HUES6 (cell line): ENCODE measurements at regions not wholly inside any gene's neighbourhood (a gene's known extent, or its start where the extent isn't known, plus 50 kb on each side); places are given as distances from the start of the nearest gene placed in this dataset.
"Not testable (repeated sequence)": the region's sequence is repeated elsewhere in the genome, so short reads cannot be mapped to it uniquely, and the experiment has no call there.

ENCODE experiments used
- H3K27ac ChIP-seq: 2 replicates; pipeline ENCODE4 v1.7.0; 2013; ENCODE audit warnings: low read depth, mild to moderate bottlenecking, low read length, inconsistent platforms
- H3K27me3 ChIP-seq: 2 replicates; pipeline ENCODE4 v1.6.1; 2013; ENCODE audit warnings: low read length; ENCODE audit not compliant: control insufficient read depth, insufficient read depth
- H3K36me3 ChIP-seq: 2 replicates; pipeline ENCODE4 v1.6.1; 2013; ENCODE audit warnings: low read length; ENCODE audit not compliant: control insufficient read depth, insufficient read depth
- H3K4me1 ChIP-seq: 2 replicates; pipeline ENCODE4 v1.6.1; 2013; ENCODE audit warnings: low read length; ENCODE audit not compliant: control insufficient read depth, insufficient read depth
- H3K4me3 ChIP-seq: 2 replicates; pipeline ENCODE4 v1.5.1; 2013; ENCODE audit warnings: low read depth, low read length
- H3K9ac ChIP-seq: one replicate; pipeline ENCODE4 v1.6.1; 2013; ENCODE audit warnings: mild to moderate bottlenecking, low read length
- H3K9me3 ChIP-seq: 2 replicates; pipeline ENCODE4 v1.6.1; 2013; ENCODE audit warnings: low read depth, low read length; ENCODE audit not compliant: control insufficient read depth, insufficient read depth

- Histone ChIP-seq H3K36me3 (no peaks in the 10 kb centered on the region), H3K4me1 (no peaks in the 10 kb centered on the region), H3K27ac (no peak overlapping the region), H3K4me3 (no peak overlapping the region), H3K9ac (no peak overlapping the region), H3K27me3 (no peaks in the 10 kb centered on the region), H3K9me3 (peaks cover 13% of the 10 kb centered on the region)
Measured at GRCh38 chr4:120561648-120562047, 360.9 kb downstream of the PRDM5 start.

- H3K4me3 ChIP-seq, result no peak overlapping the region
- no peaks in the 10 kb centered on the region for H3K36me3 ChIP-seq
- H3K27me3 ChIP-seq, result no peaks in the 10 kb centered on the region
- H3K9me3 ChIP-seq, result peaks cover 10% of the 10 kb centered on the region
- no peak overlapping the region for H3K27ac ChIP-seq
- no peak overlapping the region for H3K9ac ChIP-seq
- H3K4me1 ChIP-seq, result no peaks in the 10 kb centered on the region
Measured at GRCh38 chr4:120557372-120557771, 365.2 kb downstream of the PRDM5 start.

DNA sequence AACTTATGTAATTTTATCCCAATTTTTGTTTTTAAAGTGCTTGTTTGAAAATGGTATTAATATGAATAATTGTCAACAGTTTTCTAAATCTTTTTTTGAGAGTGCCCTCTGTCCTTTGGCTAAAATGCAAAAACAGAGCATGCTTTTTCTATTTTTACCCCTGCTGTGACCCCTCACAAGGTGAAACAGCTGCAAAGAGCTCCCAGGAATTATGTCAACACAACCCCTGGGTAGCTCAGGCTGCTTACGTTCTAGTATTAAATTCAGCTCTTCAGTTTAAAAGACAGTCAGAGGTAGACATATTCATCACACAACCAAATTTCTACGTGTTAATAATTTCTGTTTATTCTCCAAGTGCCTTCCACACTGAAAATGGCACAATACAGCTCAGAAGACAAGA lies 367.5 kb downstream of the PRDM5 start:
- Histone ChIP-seq H3K9me3 (no peaks in the 10 kb centered on the region), H3K4me1 (no peaks in the 10 kb centered on the region), H3K36me3 (no peaks in the 10 kb centered on the region), H3K27ac (no peak overlapping the region), H3K9ac (no peak overlapping the region), H3K4me3 (no peak overlapping the region), H3K27me3 (no peaks in the 10 kb centered on the region)

DNA sequence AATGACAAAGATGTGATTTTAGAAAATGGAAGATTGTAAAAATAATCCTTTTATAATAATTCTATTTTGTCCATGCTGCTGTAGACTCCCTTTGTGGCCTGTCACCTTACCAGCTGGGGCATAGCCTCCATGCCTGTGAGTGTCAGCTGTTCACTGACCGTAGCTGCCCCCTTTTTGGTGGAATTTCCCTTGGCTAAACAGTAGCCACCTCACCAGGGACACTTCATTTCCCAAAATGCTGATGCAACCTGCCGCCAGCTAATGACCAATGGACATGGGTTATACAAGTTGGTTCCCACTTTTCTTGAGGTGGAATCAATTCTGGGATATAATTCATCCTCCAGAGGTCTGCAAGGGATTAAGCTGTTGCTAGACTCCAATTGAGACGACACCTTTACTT lies 368.4 kb downstream of the PRDM5 start:
- Histone ChIP-seq H3K9me3 (no peaks in the 10 kb centered on the region), H3K9ac (no peak overlapping the region), H3K27me3 (no peaks in the 10 kb centered on the region), H3K4me1 (no peaks in the 10 kb centered on the region), H3K4me3 (no peak overlapping the region), H3K27ac (no peak overlapping the region), H3K36me3 (no peaks in the 10 kb centered on the region)

- H3K27me3 ChIP-seq, H3K4me1 ChIP-seq, H3K4me3 ChIP-seq, H3K27ac ChIP-seq, H3K9me3 ChIP-seq, H3K36me3 ChIP-seq, H3K9ac ChIP-seq: not testable (repeated sequence)
Measured at GRCh38 chr4:120550624-120551220, 371.8 kb downstream of the PRDM5 start.

DNA sequence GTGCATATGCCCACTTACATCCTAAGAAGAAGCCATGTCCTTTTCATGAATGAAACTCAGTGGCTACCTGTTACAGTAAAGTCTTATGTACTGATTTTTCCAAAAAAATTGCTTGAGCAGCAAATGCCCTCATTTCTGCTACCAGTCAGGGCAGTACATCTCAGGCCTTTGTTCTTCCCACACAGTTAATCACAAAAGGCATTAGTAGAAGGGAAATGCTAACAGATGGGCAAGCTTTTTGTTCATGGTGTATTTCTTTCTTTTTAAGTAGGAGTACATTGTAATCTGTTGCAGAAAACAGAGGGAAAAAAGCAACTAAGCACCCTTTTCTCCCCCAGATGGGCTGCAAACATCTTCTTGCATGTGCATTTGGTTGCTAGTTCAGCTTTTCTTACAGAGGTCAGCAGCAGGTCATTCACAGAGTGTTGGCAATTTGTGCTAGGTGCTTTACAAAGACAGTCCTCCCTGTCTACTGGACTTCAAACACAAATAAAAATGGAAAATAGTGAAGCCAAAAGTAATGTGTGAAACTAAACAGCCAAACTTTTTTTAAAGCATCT lies 373.4 kb downstream of the PRDM5 start:
- no peak overlapping the region for H3K4me3 ChIP-seq
- H3K27ac ChIP-seq, result no peak overlapping the region
- no peaks in the 10 kb centered on the region for H3K9me3 ChIP-seq
- H3K4me1 ChIP-seq, result no peaks in the 10 kb centered on the region
- no peaks in the 10 kb centered on the region for H3K36me3 ChIP-seq
- no peak overlapping the region for H3K9ac ChIP-seq
- no peaks in the 10 kb centered on the region for H3K27me3 ChIP-seq

GRCh38 chr4:120545391-120545790 lies 377.1 kb downstream of the PRDM5 start:
- no peaks in the 10 kb centered on the region for H3K9me3 ChIP-seq
- no peak overlapping the region for H3K9ac ChIP-seq
- no peaks in the 10 kb centered on the region for H3K4me1 ChIP-seq
- no peaks in the 10 kb centered on the region for H3K27me3 ChIP-seq
- H3K4me3 ChIP-seq, result no peak overlapping the region
- no peak overlapping the region for H3K27ac ChIP-seq
- H3K36me3 ChIP-seq, result no peaks in the 10 kb centered on the region

DNA sequence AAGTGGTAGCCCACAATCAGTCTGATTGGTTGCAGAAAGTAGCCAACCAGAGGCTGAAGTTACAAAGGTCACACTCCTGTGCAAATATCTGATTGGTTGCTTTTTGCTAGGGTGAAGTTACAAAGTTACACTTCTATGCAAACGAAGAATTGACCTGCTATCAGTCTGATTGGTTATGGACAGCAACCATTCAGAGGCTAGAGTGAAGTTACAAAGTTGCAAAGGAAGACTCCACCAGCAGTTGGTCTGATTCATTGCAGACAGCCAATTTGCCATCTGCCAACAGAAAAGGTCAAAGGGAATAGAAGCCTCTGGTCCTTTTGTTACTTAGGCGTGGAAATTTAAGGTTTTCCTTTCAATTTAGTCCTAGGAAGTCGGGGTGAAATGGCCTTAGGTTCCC lies 377.7 kb downstream of the PRDM5 start:
- Histone ChIP-seq H3K4me3 (no peak overlapping the region), H3K36me3 (no peaks in the 10 kb centered on the region), H3K4me1 (no peaks in the 10 kb centered on the region), H3K27ac (no peak overlapping the region), H3K27me3 (no peaks in the 10 kb centered on the region), H3K9me3 (no peaks in the 10 kb centered on the region), H3K9ac (no peak overlapping the region)

DNA sequence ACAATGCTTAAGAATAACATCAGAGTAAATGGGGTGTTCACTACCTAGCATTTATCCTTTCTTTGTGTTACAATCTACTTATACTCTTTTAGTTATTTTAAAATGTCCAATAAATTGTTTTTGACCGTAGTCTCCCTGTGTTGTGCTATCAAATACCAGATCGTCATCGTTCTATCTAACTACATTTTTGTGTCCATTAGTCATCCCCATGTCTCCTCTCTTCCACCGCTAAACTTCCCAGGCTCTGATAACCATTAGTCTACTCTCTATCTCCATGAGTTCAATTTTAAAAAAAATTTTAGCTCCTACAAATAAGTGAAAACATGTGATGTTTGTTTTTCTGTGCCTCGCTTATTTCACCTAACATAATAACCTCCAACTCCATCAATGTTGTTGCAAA lies 381.9 kb downstream of the PRDM5 start:
- Histone ChIP-seq H3K36me3 (no peaks in the 10 kb centered on the region), H3K9ac (no peak overlapping the region), H3K27me3 (no peaks in the 10 kb centered on the region), H3K9me3 (no peaks in the 10 kb centered on the region), H3K27ac (no peak overlapping the region), H3K4me1 (no peaks in the 10 kb centered on the region), H3K4me3 (no peak overlapping the region)

DNA sequence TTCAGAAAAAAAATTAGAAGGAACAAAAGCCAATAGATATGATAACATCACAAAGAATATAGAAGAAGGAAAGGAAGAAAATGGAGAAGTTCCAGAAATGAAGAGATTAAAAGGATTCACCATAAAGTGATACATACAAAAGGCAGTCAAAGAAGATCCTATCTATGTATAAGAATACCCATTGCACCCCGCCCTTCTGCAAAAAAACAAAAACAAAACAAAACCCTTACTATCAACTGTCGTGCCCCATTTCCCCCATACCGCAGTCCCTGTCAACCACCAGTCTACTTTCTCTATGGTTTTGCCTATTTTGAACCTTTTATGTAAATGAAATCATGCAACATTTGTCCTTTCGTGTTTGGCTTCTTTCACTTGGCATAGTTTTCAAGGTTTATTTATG lies 385.6 kb downstream of the PRDM5 start:
- H3K9ac ChIP-seq, result no peak overlapping the region
- no peak overlapping the region for H3K4me3 ChIP-seq
- no peaks in the 10 kb centered on the region for H3K4me1 ChIP-seq
- no peaks in the 10 kb centered on the region for H3K9me3 ChIP-seq
- H3K27ac ChIP-seq, result no peak overlapping the region
- no peaks in the 10 kb centered on the region for H3K36me3 ChIP-seq
- no peaks in the 10 kb centered on the region for H3K27me3 ChIP-seq

DNA sequence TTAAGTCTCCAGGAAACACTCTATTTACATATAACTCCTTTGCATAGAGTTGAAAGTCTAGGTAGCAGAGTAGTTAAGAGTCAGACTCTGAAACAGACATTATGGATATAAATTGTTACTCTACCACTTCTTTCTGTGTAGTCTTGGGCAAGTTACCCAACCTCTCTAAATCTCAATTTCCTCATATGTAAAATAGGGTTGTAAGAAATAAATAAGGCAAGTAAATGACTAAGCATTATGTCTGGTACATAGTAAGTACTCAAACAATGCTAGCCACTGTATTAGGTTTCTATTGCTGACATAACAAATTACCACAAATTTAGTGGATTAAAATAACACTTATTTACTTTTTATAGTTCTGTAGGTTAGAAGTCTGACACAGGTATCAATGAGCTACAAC lies 394.1 kb downstream of the PRDM5 start:
- H3K36me3 ChIP-seq, result no peaks in the 10 kb centered on the region
- no peaks in the 10 kb centered on the region for H3K9me3 ChIP-seq
- no peak overlapping the region for H3K9ac ChIP-seq
- H3K4me3 ChIP-seq, result no peak overlapping the region
- no peaks in the 10 kb centered on the region for H3K27me3 ChIP-seq
- H3K4me1 ChIP-seq, result peaks cover 7% of the 10 kb centered on the region; the same call in 1 of the 2 replicates
- H3K27ac ChIP-seq, result no peak overlapping the region
